ENCODE measurements at regions not wholly inside any gene's neighbourhood (a gene's known extent, or its start where the extent isn't known, plus 50 kb on each side); places are given as distances from the start of the nearest gene placed in this dataset.

DNA sequence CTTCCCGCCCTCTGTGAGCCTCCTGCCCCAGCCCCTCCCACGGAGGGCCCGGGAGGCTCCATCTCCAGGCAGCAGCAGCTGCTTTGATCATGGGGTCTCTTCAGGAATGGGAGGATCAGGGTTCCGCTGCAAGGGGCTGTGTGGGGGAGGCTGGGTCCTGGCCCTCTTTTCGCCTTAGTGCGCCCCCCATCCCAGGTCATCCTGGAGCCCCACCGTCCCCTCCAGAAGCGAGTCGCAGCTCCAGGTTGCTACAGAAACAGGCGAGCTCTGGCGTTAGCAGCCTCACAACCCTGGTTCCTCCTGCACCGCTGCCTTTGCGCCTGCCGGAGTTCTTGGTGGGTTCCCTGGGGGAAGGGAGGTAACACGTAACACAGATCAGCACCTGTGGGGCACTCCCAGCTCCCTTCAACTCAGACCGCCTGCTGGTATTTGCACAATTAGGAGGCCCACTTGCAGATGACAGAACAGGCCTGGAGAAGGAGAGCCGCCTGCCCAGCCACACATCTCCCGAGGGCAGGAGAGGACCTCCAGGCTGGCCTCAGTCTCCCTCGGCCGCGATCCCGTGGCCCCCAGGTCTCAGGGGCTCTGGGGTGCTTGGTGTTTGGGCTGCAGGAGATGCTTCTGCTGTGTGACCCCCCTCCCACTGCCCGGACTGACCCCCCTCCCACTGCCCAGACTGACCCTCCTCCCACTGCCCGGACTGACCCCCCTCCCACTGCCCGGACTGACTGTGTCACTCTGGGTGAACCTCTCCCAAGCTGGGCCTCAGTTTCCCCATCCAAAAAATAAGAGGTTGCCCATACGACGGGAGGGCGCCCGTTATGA lies 64.2 kb upstream of the ADRA2C start:
- TF ChIP-seq PPARA (CRISPR knock-in tag; IDR thresholded peaks at IDR 0.05; ENCODE audit: borderline replicate concordance) (no peak), BACH2 (CRISPR knock-in tag; IDR thresholded peaks at IDR 0.05; ENCODE audit: borderline replicate concordance) (no peak), CSDC2 (CRISPR knock-in tag; IDR thresholded peaks at IDR 0.05) (no peak), RARB (CRISPR knock-in tag; IDR thresholded peaks at IDR 0.05) (no peak), SNAI2 (CRISPR knock-in tag; IDR thresholded peaks at IDR 0.05) (no peak), ZC3H10 (CRISPR knock-in tag; IDR thresholded peaks at IDR 0.05) (no peak), ZFP3 (CRISPR knock-in tag; IDR thresholded peaks at IDR 0.05) (no peak), TCF4 (CRISPR knock-in tag; IDR thresholded peaks at IDR 0.05; ENCODE audit: borderline replicate concordance) (no peak), TOX (CRISPR knock-in tag; IDR thresholded peaks at IDR 0.05; ENCODE audit: borderline replicate concordance) (no peak), ISL1 (CRISPR knock-in tag; IDR thresholded peaks at IDR 0.05) (no peak), ZNF8 (CRISPR knock-in tag; IDR thresholded peaks at IDR 0.05) (no peak), ZFP30 (CRISPR knock-in tag; IDR thresholded peaks at IDR 0.05) (no peak), OSR1 (CRISPR knock-in tag; IDR thresholded peaks at IDR 0.05) (no peak), ZNF70 (CRISPR knock-in tag; IDR thresholded peaks at IDR 0.05) (no peak)
- TF ChIP-seq, protein P1, sequence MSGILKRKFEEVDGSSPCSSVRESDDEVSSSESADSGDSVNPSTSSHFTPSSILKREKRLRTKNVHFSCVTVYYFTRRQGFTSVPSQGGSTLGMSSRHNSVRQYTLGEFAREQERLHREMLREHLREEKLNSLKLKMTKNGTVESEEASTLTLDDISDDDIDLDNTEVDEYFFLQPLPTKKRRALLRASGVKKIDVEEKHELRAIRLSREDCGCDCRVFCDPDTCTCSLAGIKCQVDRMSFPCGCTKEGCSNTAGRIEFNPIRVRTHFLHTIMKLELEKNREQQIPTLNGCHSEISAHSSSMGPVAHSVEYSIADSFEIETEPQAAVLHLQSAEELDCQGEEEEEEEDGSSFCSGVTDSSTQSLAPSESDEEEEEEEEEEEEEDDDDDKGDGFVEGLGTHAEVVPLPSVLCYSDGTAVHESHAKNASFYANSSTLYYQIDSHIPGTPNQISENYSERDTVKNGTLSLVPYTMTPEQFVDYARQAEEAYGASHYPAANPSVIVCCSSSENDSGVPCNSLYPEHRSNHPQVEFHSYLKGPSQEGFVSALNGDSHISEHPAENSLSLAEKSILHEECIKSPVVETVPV (CRISPR knock-in tag; IDR thresholded peaks at IDR 0.05), result no peak
- TF ChIP-seq, protein P2, sequence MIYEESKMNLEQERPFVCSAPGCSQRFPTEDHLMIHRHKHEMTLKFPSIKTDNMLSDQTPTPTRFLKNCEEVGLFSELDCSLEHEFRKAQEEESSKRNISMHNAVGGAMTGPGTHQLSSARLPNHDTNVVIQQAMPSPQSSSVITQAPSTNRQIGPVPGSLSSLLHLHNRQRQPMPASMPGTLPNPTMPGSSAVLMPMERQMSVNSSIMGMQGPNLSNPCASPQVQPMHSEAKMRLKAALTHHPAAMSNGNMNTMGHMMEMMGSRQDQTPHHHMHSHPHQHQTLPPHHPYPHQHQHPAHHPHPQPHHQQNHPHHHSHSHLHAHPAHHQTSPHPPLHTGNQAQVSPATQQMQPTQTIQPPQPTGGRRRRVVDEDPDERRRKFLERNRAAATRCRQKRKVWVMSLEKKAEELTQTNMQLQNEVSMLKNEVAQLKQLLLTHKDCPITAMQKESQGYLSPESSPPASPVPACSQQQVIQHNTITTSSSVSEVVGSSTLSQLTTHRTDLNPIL (CRISPR knock-in tag; IDR thresholded peaks at IDR 0.05; ENCODE audit: low read depth), result no peak
- TF ChIP-seq, protein P3, sequence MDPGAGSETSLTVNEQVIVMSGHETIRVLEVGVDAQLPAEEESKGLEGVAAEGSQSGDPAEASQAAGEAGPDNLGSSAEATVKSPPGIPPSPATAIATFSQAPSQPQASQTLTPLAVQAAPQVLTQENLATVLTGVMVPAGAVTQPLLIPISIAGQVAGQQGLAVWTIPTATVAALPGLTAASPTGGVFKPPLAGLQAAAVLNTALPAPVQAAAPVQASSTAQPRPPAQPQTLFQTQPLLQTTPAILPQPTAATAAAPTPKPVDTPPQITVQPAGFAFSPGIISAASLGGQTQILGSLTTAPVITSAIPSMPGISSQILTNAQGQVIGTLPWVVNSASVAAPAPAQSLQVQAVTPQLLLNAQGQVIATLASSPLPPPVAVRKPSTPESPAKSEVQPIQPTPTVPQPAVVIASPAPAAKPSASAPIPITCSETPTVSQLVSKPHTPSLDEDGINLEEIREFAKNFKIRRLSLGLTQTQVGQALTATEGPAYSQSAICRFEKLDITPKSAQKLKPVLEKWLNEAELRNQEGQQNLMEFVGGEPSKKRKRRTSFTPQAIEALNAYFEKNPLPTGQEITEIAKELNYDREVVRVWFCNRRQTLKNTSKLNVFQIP (CRISPR knock-in tag; IDR thresholded peaks at IDR 0.05; ENCODE audit: borderline replicate concordance, low read depth), result no peak
- TF ChIP-seq, protein P4, sequence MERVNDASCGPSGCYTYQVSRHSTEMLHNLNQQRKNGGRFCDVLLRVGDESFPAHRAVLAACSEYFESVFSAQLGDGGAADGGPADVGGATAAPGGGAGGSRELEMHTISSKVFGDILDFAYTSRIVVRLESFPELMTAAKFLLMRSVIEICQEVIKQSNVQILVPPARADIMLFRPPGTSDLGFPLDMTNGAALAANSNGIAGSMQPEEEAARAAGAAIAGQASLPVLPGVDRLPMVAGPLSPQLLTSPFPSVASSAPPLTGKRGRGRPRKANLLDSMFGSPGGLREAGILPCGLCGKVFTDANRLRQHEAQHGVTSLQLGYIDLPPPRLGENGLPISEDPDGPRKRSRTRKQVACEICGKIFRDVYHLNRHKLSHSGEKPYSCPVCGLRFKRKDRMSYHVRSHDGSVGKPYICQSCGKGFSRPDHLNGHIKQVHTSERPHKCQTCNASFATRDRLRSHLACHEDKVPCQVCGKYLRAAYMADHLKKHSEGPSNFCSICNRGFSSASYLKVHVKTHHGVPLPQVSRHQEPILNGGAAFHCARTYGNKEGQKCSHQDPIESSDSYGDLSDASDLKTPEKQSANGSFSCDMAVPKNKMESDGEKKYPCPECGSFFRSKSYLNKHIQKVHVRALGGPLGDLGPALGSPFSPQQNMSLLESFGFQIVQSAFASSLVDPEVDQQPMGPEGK (CRISPR knock-in tag; IDR thresholded peaks at IDR 0.05; ENCODE audit: borderline replicate concordance), result no peak
- TF ChIP-seq, protein P5, sequence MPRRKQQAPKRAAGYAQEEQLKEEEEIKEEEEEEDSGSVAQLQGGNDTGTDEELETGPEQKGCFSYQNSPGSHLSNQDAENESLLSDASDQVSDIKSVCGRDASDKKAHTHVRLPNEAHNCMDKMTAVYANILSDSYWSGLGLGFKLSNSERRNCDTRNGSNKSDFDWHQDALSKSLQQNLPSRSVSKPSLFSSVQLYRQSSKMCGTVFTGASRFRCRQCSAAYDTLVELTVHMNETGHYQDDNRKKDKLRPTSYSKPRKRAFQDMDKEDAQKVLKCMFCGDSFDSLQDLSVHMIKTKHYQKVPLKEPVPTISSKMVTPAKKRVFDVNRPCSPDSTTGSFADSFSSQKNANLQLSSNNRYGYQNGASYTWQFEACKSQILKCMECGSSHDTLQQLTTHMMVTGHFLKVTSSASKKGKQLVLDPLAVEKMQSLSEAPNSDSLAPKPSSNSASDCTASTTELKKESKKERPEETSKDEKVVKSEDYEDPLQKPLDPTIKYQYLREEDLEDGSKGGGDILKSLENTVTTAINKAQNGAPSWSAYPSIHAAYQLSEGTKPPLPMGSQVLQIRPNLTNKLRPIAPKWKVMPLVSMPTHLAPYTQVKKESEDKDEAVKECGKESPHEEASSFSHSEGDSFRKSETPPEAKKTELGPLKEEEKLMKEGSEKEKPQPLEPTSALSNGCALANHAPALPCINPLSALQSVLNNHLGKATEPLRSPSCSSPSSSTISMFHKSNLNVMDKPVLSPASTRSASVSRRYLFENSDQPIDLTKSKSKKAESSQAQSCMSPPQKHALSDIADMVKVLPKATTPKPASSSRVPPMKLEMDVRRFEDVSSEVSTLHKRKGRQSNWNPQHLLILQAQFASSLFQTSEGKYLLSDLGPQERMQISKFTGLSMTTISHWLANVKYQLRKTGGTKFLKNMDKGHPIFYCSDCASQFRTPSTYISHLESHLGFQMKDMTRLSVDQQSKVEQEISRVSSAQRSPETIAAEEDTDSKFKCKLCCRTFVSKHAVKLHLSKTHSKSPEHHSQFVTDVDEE (CRISPR knock-in tag; IDR thresholded peaks at IDR 0.05), result no peak
- no peak for ATAC-seq

DNA sequence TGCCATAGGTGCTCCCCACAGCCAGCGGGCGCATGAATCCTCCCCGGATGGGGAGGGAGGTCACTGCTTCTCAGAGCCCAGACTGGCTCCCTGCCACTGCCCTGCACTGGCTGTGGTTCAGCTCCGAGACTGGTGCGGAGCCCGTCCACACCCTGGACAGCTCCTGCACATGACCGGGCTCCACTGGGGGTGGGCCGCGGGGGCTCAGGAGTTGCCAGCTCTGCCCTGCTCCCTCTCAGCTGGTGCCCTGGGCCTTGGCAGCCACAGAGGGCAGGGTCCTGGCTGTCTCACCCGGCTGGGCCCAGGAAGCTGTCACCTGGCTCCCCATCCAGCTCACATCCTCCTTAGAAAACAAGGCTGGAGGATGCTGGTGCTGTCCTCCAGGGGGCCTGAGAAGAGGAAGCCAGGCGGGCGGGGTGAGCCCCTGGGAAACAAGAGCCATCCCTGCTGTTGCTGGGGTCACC lies 64.9 kb upstream of the ADRA2C start:
- no peak for ATAC-seq
- TF ChIP-seq ARNTL (CRISPR knock-in tag; IDR thresholded peaks at IDR 0.05; ENCODE audit: borderline replicate concordance, low read depth) (no peak), ZNF70 (CRISPR knock-in tag; IDR thresholded peaks at IDR 0.05) (no peak), ZC3H10 (CRISPR knock-in tag; IDR thresholded peaks at IDR 0.05) (no peak), ESRRG (CRISPR knock-in tag; IDR thresholded peaks at IDR 0.05) (no peak), TOX (CRISPR knock-in tag; IDR thresholded peaks at IDR 0.05; ENCODE audit: borderline replicate concordance) (no peak), PPARA (CRISPR knock-in tag; IDR thresholded peaks at IDR 0.05; ENCODE audit: borderline replicate concordance) (no peak), OSR1 (CRISPR knock-in tag; IDR thresholded peaks at IDR 0.05) (no peak), TCF4 (CRISPR knock-in tag; IDR thresholded peaks at IDR 0.05; ENCODE audit: borderline replicate concordance) (no peak), ZFP3 (CRISPR knock-in tag; IDR thresholded peaks at IDR 0.05) (no peak), RARB (CRISPR knock-in tag; IDR thresholded peaks at IDR 0.05) (no peak), SNAI2 (CRISPR knock-in tag; IDR thresholded peaks at IDR 0.05) (no peak), GLIS3 (CRISPR knock-in tag; IDR thresholded peaks at IDR 0.05) (no peak)
- TF ChIP-seq, protein P3 (CRISPR knock-in tag; IDR thresholded peaks at IDR 0.05; ENCODE audit: borderline replicate concordance, low read depth), result no peak
- TF ChIP-seq, protein P2 (CRISPR knock-in tag; IDR thresholded peaks at IDR 0.05; ENCODE audit: low read depth), result no peak
- TF ChIP-seq, protein P1 (CRISPR knock-in tag; IDR thresholded peaks at IDR 0.05), result no peak
